Stomach (tissue), 8 donors: ENCODE measurements at regions not wholly inside any gene's neighbourhood (a gene's known extent, or its start where the extent isn't known, plus 50 kb on each side); places are given as distances from the start of the nearest gene placed in this dataset.

Experiments used
- DNase-seq, 2 donors: peaks; one replicate each; pipeline versions ENCODE4 v3.0.0 to v3.0.0-alpha.2; 2013 to 2019
- H3K27ac ChIP-seq, 5 donors: fragments of 200-600 bp in 4 of 5; sonication (generic) in 4 of 5; one replicate each; pipeline ENCODE4 v1.5.1; 2013 to 2019; ENCODE audit warnings: mild to moderate bottlenecking in 1 of 5, moderate library complexity in 1 of 5
- H3K27me3 ChIP-seq, 3 donors: fragments of 200-600 bp; sonication (generic); one replicate each; pipeline ENCODE4 v1.5.1; 2017 to 2019; ENCODE audit warnings: mixed run types in 1 of 3
- H3K36me3 ChIP-seq, 4 donors: fragments of 200-600 bp; sonication (generic); 1 replicate in 3 of 4; 2 replicates in 1 of 4; pipeline ENCODE4 v1.5.1; 2016 to 2019
- H3K4me1 ChIP-seq, 4 donors: fragments of 200-600 bp; sonication (generic); one replicate each; pipeline ENCODE4 v1.5.1; 2016 to 2019
- H3K4me3 ChIP-seq, 4 donors: fragments of 200-600 bp; sonication (generic) in 3 of 4; one replicate each; pipeline ENCODE4 v1.5.1; 2016 to 2019; ENCODE audit warnings: mild to moderate bottlenecking in 1 of 4
- H3K9me3 ChIP-seq, 4 donors: fragments of 200-600 bp; sonication (generic); one replicate each; pipeline ENCODE4 v1.5.1; 2016 to 2019
- EP300 ChIP-seq: sonication (generic); formaldehyde crosslinking; IDR thresholded peaks from one replicate; pipeline ENCODE4 v1.6.1; 2017; ENCODE audit warnings: antibody characterized with exemption
- POLR2A ChIP-seq, 4 donors: fragments of 450-650 bp; IDR thresholded peaks; one replicate each; pipeline ENCODE4 v1.6.1; 2016; ENCODE audit warnings: antibody characterized with exemption in 4 of 4, control low read depth in 2 of 4, mild to moderate bottlenecking in 1 of 4, moderate library complexity in 1 of 4
- POLR2AphosphoS5 ChIP-seq, 3 donors: sonication (generic); formaldehyde crosslinking; IDR thresholded peaks; one replicate each; pipeline ENCODE4 v1.6.1; 2016; ENCODE audit warnings: antibody characterized with exemption in 3 of 3
- WGBS, 5 donors: extraction: QIAGEN DNeasy Blood & Tissue Kit in 3 of 5; methylation state at CpG; one replicate each; pipeline versions ENCODE4 v1.1.5 to v1.1.7; 2013 to 2018; 5-methylcytosine and 5-hydroxymethylcytosine counted together
- intact Hi-C: fragments of 100-400 bp; cut with DNase I; formaldehyde crosslinking; loops from one replicate; pipeline ENCODE4 v1.15.1; 2023; ENCODE audit warnings: low total_unique reads
- TF ChIP-seq, protein P1 (sequence below), 7 experiments: fragments of 450-650 bp in 4 of 7; fragments of 200-600 bp in 3 of 7; sonication (generic) in 3 of 7; IDR thresholded peaks; one replicate each; pipeline ENCODE4 v1.5.1; 2016 to 2019; ENCODE audit warnings: antibody characterized with exemption in 7 of 7, control low read depth in 2 of 7, mild to moderate bottlenecking in 1 of 7
- donor health status: healthy with polysubstance abuse.
- donor health status: Bipolar disorder and iron deficiency.
- donor health status: healthy.

DNA sequence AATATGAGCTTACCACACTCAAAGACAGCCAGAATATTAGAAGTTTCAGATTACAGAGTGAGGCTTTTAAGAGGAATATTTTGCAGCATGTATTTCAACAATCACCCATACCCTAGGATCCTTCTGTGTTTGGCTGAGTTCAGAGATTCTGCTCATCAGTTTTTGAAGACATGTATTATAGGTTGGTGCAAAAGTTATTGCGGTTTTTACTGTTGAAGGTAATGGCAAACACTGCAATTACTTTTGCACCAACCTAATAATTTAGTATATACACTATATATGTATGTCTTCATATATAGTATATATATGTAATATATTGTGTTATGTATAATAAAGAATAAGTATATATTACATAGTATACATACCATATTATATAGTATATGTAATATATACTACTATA lies 435.1 kb downstream of the IRS2 start:
- intact Hi-C loops: no loop called here
- TF ChIP-seq POLR2A (IDR thresholded peaks at IDR 0.05): no peak
- TF ChIP-seq EP300: no peak
- TF ChIP-seq POLR2AphosphoS5 (IDR thresholded peaks at IDR 0.05): no peak
- TF ChIP-seq, protein P1, sequence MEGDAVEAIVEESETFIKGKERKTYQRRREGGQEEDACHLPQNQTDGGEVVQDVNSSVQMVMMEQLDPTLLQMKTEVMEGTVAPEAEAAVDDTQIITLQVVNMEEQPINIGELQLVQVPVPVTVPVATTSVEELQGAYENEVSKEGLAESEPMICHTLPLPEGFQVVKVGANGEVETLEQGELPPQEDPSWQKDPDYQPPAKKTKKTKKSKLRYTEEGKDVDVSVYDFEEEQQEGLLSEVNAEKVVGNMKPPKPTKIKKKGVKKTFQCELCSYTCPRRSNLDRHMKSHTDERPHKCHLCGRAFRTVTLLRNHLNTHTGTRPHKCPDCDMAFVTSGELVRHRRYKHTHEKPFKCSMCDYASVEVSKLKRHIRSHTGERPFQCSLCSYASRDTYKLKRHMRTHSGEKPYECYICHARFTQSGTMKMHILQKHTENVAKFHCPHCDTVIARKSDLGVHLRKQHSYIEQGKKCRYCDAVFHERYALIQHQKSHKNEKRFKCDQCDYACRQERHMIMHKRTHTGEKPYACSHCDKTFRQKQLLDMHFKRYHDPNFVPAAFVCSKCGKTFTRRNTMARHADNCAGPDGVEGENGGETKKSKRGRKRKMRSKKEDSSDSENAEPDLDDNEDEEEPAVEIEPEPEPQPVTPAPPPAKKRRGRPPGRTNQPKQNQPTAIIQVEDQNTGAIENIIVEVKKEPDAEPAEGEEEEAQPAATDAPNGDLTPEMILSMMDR (IDR thresholded peaks at IDR 0.05): no peak

DNA sequence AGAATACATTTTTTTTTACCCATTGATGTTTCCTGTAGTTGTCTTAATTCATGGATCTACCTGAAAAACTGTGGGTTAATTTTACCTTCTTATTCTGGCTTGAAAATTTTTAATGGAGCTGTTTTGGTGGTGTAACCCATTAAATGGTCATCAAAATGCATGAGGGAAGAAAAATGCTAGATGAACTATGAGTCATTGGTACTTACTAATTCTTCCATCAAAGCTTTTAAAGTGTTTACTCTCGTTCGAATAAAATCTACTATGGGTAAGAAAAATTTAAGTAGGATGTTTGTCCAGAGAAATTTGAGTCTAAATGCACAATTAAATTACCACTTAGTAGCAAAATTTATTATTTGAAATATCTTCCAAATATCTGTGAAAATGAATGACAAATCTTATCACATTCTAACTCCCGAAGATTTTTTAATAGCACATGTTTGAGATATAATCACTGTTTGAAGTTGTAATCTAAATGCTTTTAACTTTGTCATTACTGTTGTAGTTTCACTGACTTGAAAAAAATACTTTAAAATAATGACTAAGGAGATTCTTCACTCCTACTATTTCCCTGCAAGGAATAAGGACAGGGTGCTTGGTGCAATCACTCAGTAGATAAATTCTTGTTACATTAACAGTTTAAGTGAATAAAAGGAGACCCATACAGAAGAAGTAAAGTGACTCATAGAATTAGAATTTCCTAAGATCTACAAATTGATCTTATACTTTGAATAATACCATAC lies 437.7 kb downstream of the IRS2 start:
- TF ChIP-seq POLR2AphosphoS5 (IDR thresholded peaks at IDR 0.05) (no peak), EP300 (no peak), POLR2A (IDR thresholded peaks at IDR 0.05) (no peak)
- TF ChIP-seq, protein P1 (IDR thresholded peaks at IDR 0.05): no peak
- no peak for DNase-seq
- WGBS, 5 donors: 38 to 62% (median 49%) methylated on average over 3 of the region's 3 CpGs
- Histone ChIP-seq H3K4me1 (no peaks in the 10 kb centered on the region), H3K4me3 (no peak overlapping the region), H3K27me3 (no peaks in the 10 kb centered on the region), H3K27ac (no peak overlapping the region), H3K9me3 (no peaks in the 10 kb centered on the region), H3K36me3 (no peaks in the 10 kb centered on the region)
- intact Hi-C loops: no loop called here

More for the DNA sequence above, 435.1 kb downstream of the IRS2 start:
- 90 to 98% (median 91%) methylated on average over 1 of the region's 1 CpG for WGBS, 5 donors
- no peak overlapping the region for H3K4me3 ChIP-seq
- no peak for DNase-seq
- no peaks in the 10 kb centered on the region for H3K27me3 ChIP-seq
- no peak overlapping the region for H3K27ac ChIP-seq
- H3K9me3 ChIP-seq: no peaks in the 10 kb centered on the region
- H3K4me1 ChIP-seq: no peaks in the 10 kb centered on the region
- no peaks in the 10 kb centered on the region for H3K36me3 ChIP-seq

DNA sequence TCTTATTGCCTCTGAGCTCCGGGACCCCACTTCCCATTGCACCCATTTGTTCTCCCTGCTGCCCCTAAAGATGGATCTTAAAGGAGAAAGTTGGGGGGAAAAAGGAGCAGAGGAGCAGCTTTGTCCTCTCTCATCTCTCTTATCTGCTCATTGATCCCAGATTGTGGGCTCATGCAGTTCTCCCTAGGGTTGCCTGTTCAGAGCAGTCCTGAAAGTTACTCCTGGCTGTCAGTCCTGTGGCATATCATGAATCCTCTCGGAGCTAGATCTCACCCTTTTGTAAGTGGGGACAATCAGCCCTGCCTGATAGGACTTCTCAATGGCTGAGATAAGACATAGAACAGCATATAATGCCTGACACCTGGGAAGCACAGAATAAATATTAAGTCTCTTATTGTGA lies 440.3 kb downstream of the IRS2 start:
- H3K4me1 ChIP-seq: no peaks in the 10 kb centered on the region
- no peaks in the 10 kb centered on the region for H3K9me3 ChIP-seq
- DNase-seq: no peak
- 79 to 87% (median 81%) methylated on average over 2 of the region's 2 CpGs for WGBS, 5 donors
- H3K4me3 ChIP-seq: no peak overlapping the region
- H3K27ac ChIP-seq: no peak overlapping the region
- no peak for TF ChIP-seq EP300
- no peaks in the 10 kb centered on the region for H3K27me3 ChIP-seq
- no peaks in the 10 kb centered on the region for H3K36me3 ChIP-seq
- intact Hi-C loops: no loop called here

DNA sequence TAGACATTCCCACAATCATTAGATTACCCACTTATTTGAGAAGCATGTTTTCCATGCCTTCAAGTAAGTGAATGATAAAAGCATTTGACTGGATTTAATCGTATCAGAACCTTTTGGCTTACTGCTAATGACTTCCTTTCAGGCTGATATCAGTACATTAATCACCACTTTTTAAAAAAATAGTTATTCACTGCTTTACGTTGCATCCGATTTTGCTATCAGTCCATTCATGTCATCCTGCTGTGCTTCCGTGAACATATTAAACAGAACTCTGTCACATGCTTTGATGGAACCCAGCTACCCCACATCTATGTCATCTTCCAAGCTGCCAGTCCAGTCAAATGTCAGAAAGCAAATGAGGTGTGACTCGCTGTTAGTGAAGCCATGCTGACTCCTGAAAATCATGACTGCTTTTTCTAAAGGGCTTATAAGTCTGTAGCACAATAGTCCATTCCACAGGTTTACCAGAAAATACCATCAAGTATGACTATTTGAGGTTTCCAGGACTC lies 440.9 kb downstream of the IRS2 start:
- Histone ChIP-seq H3K27ac (no peak overlapping the region), H3K9me3 (no peaks in the 10 kb centered on the region), H3K36me3 (no peaks in the 10 kb centered on the region), H3K4me1 (no peaks in the 10 kb centered on the region), H3K27me3 (no peaks in the 10 kb centered on the region), H3K4me3 (no peak overlapping the region)
- TF ChIP-seq EP300 (no peak), POLR2A (IDR thresholded peaks at IDR 0.05) (no peak), POLR2AphosphoS5 (IDR thresholded peaks at IDR 0.05) (no peak)
- TF ChIP-seq, protein P1 (IDR thresholded peaks at IDR 0.05): no peak
- intact Hi-C loops: no loop called here
- DNase-seq: no peak
- 50 to 67% (median 62%) methylated on average over 5 of the region's 5 CpGs for WGBS, 5 donors

DNA sequence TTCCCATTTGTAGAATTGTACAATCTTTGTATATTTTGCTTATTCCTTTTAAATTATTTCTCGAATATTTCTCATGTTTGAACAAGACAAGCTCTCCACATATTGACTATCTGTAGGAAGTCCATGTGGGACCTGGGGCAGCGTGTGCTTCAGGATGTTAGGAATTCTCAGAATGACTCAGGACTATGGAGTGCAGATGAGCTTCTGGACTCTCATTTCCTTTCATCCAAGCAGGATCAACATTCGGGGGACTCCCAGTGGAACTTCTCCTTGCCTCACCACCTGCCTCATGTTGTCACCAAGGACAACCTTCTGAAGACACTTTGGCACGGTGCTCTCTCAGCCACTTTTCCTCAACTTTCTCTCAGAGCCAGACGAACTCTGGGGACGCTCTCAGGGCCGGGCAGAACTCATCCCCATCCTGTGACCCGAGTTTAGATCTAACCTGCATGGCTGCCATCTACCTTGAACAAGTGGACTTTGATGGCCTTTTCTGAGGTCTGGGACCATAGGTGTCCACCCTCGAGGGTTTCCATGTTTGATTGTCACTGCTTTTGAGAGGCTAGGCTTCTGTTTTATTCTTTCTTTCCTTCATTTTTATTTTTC lies 441.7 kb downstream of the IRS2 start:
- Histone ChIP-seq H3K27ac (no peak overlapping the region), H3K27me3 (no peaks in the 10 kb centered on the region), H3K36me3 (no peaks in the 10 kb centered on the region), H3K9me3 (no peaks in the 10 kb centered on the region), H3K4me3 (no peak overlapping the region), H3K4me1 (no peaks in the 10 kb centered on the region)
- TF ChIP-seq POLR2A (IDR thresholded peaks at IDR 0.05) (no peak), POLR2AphosphoS5 (IDR thresholded peaks at IDR 0.05) (no peak), EP300 (no peak)
- TF ChIP-seq, protein P1 (IDR thresholded peaks at IDR 0.05): no peak
- intact Hi-C loops: no loop called here
- WGBS, 5 donors: 79 to 85% (median 85%) methylated on average over 9 of the region's 9 CpGs
- no peak for DNase-seq
